GM19193 (cell line): ENCODE measurements at regions not wholly inside any gene's neighbourhood (a gene's known extent, or its start where the extent isn't known, plus 50 kb on each side); places are given as distances from the start of the nearest gene placed in this dataset.

Source experiments
- POLR2A ChIP-seq: IDR thresholded peaks from 4 replicates; pipeline ENCODE4 v1.6.1; 2011; ENCODE audit not compliant: insufficient read depth, insufficient read length; ENCODE audit errors: extremely low read depth

- no peak for TF ChIP-seq POLR2A
Observed at GRCh38 chr6:163772701-163773100, 358.2 kb downstream of the QKI start.

- no peak for TF ChIP-seq POLR2A
Observed at GRCh38 chr6:163771180-163771579, 356.7 kb downstream of the QKI start.

GRCh38 chr6:163768905-163769304 is 354.4 kb downstream of the QKI start:
- no peak for TF ChIP-seq POLR2A

GRCh38 chr6:163766936-163767335 is 352.4 kb downstream of the QKI start:
- no peak for TF ChIP-seq POLR2A

GRCh38 chr6:163765335-163765734 is 350.8 kb downstream of the QKI start:
- TF ChIP-seq POLR2A, result no peak

- no peak for TF ChIP-seq POLR2A
Observed at GRCh38 chr6:163764565-163764964, 350.0 kb downstream of the QKI start.

GRCh38 chr6:163761481-163761880 is 347.0 kb downstream of the QKI start:
- TF ChIP-seq POLR2A, result no peak

- TF ChIP-seq POLR2A, result no peak
Observed at GRCh38 chr6:163760860-163761259, 346.3 kb downstream of the QKI start.

GRCh38 chr6:163759542-163759941 is 345.0 kb downstream of the QKI start:
- TF ChIP-seq POLR2A, result no peak

GRCh38 chr6:163757520-163757919 is 343.0 kb downstream of the QKI start:
- no peak for TF ChIP-seq POLR2A

GRCh38 chr6:163756079-163756478 is 341.6 kb downstream of the QKI start:
- TF ChIP-seq POLR2A, result no peak

GRCh38 chr6:163754866-163755265 is 340.3 kb downstream of the QKI start:
- TF ChIP-seq POLR2A, result no peak

- TF ChIP-seq POLR2A, result no peak
Observed at GRCh38 chr6:163753430-163753829, 338.9 kb downstream of the QKI start.

- no peak for TF ChIP-seq POLR2A
Observed at GRCh38 chr6:163752446-163752845, 337.9 kb downstream of the QKI start.

GRCh38 chr6:163751032-163751525 is 336.6 kb downstream of the QKI start:
- no peak for TF ChIP-seq POLR2A

- no peak for TF ChIP-seq POLR2A
Observed at GRCh38 chr6:163750431-163751031, 336.0 kb downstream of the QKI start.

- TF ChIP-seq POLR2A, result no peak
Observed at GRCh38 chr6:163748886-163749285, 334.4 kb downstream of the QKI start.
